Glomerular visceral epithelial cell (primary cell): ENCODE measurements at regions not wholly inside any gene's neighbourhood (a gene's known extent, or its start where the extent isn't known, plus 50 kb on each side); places are given as distances from the start of the nearest gene placed in this dataset.

ENCODE experiments used
- DNase-seq: peaks from one replicate; pipeline ENCODE4 v3.0.0-alpha.2; 2016; ENCODE audit errors: extremely low spot score

DNA sequence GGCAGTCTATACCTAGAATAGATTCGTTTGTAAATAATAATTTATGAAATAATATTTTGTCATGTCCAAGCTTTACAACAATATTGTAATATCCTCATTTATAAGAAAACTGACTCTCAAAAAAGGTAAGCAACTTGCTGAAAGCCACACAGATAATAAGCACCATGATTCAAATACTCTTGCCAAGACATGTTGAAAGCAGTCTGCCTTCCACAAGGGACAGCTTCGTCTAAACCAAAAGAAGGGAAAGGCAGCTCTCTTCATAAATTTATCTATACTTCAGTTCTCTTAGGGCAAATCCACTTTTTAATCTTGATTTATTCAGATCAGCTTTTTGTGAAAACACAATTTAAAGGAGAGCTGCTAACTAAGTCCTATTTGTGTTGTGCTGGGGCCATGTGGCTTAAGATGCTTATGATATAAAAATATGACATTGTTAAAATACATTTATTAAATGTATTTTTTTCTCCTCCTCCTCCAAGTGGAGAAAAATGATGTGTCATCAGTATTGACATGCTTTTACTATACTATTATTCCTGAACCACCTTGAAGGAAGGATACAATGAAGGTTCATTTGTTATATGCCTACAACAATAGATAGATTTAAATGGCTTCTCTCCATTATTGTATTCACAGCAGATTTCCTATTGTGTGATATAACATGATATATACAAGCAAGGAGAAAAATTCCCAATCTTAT, 737.0 kb downstream of the HDGFL1 start:
- DNase-seq, result no peak

DNA sequence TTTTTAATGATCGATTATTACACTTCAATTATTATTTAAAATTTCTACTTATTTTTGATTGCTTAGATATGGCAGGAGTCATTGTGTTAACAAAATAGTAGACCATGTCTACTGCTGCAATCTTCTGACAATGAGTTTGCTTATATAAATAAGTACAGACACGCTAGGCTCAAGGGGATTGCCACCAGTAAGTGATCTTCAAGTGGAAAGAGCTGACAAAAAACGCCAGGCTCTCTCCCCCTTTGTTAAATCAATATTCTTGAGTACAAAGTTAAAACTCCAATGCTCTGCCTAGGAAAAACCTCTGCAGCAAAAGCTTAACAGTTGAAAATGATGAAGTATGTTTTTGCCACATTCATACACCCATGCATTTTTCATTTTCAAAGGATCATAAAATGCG, 738.1 kb downstream of the HDGFL1 start:
- no peak for DNase-seq

- no peak for DNase-seq
Observed at GRCh38 chr6:23308166-23308565, 738.8 kb downstream of the HDGFL1 start.

- no peak for DNase-seq
Observed at GRCh38 chr6:23311211-23311610, 741.8 kb downstream of the HDGFL1 start.

DNA sequence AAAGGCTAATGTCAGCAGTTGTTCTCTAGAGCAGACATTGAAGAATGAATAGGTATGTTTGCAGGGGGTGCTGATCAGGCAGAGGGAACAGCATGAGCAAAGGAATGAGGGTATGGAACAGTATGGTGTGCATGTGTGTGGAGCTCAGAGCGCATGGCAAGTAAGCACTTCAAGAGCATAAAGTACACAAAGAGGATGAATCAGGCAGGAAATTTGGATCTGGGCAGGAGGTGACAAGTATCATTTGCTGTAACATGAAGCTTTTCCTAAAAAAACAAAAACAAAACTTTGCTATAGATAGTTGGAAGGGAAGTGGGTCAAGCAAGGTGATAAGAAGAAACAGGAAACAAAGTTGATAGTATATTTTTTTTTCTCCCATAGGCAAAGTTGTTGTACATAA, 746.8 kb downstream of the HDGFL1 start:
- no peak for DNase-seq

DNA sequence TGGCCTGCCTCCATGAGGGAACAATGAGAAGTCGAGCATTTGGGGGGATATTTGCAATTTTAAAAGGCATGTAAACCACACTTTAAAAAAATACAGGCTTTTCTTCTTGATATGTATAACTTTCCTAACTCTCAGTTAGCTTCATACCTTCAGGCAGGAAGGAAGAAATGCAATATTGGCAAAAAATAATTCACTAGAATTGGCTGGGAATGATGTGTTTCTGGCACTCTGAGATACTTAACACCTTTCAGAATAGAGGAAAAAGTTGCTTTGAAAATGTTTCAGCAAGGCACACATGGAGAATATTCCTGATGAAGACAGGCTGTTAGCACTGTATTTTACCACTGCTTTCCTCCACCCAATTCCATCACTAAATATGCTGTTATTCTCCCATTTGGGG, 747.6 kb downstream of the HDGFL1 start:
- no peak for DNase-seq

DNA sequence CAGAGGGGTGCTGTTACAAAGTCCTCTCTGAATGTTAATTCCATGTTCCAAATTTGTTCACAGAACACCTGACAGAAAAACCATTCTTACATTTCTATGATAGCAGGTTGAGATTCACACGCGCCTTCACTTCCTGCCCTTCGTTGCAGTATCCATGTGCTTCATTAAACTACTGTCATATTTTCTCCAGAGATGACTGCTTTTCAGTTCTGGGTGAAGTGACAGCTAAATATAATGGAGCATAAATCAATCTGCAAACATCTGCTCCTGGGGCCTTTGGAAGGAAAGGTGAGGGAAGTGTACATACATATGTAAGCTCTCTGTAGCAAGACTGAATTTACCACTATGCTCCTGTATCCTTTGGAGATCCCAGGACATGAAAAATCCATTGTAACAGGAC, 750.2 kb downstream of the HDGFL1 start:
- no peak for DNase-seq

GRCh38 chr6:23320471-23321015, 751.2 kb downstream of the HDGFL1 start:
- DNase-seq, result no peak

DNA sequence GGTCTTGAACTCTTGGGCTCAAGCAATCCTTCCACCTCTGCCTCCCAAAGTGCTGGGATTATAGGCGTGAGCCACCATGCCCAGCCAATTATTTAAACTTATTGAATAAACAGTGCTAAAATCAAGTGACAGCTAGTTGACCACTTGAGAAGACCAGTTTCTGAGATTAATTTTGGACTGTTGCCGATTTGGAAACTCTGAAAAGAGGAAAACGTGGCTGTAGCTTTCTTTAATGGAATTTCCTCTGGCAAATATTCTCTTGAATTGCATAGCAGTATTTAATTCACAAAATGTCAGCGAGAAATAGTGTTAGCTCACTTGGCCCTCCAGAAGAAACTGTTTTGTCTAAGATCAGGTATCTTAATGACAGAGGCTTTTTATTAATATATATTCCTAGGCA, 754.5 kb downstream of the HDGFL1 start:
- DNase-seq, result no peak

GRCh38 chr6:23325065-23325464, 755.7 kb downstream of the HDGFL1 start:
- DNase-seq, result no peak

- no peak for DNase-seq
Observed at GRCh38 chr6:23327621-23328020, 758.3 kb downstream of the HDGFL1 start.

DNA sequence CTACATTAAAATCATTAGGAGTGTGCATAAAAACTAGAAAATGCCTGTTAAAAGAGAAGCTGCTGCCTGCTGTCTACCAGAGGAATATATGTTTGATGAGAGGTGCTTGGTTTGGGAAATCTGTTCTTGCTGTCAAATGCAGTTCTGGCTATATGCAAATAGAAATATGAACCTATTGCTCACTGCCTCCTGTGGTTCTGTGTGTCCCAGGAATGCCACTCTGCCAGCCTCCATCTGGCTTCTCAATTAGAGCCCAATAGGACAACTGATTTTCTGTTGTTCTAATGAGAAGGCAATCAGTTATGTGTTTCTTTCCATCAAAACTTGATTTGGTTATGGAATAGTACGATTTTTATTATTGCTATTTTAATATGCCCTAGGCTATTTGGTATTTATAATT, 759.7 kb downstream of the HDGFL1 start:
- no peak for DNase-seq

DNA sequence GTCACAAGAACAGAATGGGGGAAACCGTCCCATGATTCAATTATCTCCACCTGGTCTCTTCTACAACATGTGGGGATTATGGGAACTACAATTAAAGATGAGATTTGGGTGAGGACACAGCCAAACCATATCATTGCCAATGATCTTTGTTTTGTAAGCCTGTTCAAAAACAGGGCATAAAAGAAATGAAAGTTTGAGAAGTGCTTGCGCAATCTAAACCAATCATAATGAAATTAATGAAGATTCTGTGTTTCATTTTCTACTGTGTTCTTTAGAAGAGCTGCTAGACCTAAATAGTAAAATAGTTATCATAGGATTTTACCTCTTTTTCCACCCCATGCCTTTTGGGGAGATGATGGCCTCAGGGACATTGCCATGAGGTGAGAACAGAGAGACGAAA, 761.3 kb downstream of the HDGFL1 start:
- DNase-seq, result no peak

DNA sequence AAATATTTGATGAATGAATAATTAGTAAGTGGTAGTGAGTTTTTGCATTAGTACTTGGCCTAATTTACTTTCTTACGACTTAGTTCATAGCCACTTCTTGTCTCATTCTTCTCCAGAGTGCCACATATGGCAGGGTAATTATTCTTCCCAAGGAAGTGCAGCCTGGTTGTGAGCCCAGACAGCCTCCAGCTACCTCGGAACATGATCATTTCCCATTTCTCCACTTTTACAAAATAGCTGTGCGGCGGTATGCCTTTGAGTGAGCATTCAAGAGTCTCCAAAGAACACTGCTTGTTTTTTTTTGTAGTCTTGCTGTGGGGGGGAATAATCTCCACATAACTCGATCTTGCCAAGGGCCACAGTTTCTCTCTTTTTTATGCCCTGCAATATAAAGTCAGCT, 765.0 kb downstream of the HDGFL1 start:
- no peak for DNase-seq

DNA sequence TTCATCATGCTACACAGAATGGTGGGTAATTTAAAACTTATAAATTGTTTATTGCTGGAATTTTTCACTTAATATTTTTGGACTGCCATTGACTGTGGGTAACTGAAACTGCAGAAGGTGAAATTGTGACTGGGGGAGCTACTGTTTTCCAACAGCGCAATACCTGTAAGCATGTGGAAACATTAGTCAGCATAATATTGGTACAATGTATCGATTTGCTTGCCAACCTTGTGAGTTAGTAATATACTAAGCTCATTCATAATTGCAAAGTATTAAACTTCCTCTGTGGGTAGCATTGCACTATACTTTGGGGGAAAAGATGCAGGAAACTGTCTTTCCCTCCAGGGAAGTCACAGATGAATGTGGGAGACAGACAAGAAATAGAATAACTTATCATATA, 766.5 kb downstream of the HDGFL1 start:
- DNase-seq, result no peak

GRCh38 chr6:23339268-23339667, 769.9 kb downstream of the HDGFL1 start:
- DNase-seq, result no peak

DNA sequence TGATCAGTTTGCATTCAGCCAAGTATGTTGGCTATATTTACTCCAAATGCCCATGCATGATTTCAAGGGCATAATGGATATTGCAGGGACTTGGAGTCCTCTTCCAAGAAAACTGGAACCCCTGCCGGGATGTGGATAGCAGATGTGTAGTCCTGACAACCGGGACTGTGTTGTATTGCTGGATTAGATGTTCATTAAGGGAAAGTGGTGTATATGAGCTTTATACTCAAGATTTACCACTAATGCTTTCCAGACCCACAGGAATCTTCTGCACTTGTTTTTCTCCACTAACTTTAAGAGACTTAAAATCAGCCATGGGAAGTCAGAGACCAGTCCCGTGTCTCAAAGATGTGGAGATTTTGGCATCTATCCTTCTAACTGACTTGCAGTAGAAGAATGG, 770.9 kb downstream of the HDGFL1 start:
- DNase-seq, result no peak

- DNase-seq, result no peak
Observed at GRCh38 chr6:23343610-23344306, 774.4 kb downstream of the HDGFL1 start.

DNA sequence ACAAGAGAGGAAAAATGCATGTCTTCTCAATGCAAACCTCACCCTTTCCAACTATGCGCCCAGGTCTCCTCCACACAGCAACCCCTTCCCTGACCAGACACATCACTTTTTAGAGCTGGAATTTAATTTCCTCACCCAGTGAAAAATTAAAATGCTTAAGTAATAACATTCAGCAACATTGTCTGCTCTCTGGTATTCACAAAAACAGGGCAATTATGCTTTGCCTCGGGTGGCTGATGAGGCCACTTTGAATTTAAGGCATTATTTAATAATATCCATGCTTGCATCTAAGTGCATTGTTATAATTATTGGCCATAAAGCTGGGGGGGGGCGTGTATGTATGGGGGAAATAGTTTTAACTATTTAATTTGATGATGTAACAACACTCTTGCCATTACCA, 777.8 kb upstream of the NRSN1 start:
- DNase-seq, result no peak

GRCh38 chr6:23349521-23350147, 776.4 kb upstream of the NRSN1 start:
- peak; percentile 39 for DNase-seq

DNA sequence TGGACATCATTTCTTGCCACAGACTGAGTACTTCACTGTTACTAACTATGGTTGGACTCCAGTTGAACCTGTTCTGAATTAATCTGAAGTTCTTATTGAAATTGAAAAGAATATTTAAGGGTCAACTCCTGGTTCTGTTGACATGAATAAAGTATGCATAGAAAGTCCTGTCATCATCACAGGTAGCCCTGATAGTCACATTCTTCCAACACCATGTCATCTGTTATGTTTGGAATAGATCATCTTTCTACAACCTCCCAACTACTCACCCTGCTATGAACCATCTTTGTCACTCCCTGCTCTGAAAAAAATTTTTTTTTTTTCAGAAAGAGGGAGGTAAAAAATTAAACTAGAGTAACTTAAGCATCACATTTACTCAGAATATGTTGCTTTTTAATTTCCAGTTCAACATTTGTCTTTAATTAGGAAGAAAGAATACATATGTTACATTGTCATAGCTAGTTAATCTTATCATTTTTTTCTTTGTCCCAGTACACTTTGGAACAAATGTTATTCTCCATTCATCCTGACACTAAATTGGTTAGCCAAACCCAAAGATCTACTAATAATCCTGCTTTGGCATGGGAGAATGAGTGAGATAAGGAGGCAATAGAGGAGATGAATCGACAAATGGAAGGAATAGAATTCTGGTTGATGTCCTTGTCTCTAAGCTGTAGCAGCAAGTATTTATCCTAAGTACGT, 775.1 kb upstream of the NRSN1 start:
- no peak for DNase-seq

GRCh38 chr6:23354004-23354403, 772.0 kb upstream of the NRSN1 start:
- no peak for DNase-seq
